IMR-90 (cell line): ENCODE measurements at regions not wholly inside any gene's neighbourhood (a gene's known extent, or its start where the extent isn't known, plus 50 kb on each side); places are given as distances from the start of the nearest gene placed in this dataset.

Experiments
- ATAC-seq: fragments of 200-7000 bp; cut with Tn5 transposase; 2 replicates; pipeline ENCODE4 v1.9.1; 2020; ENCODE audit warnings: low read depth, mild to moderate bottlenecking, moderate library complexity
- BruUV-seq: library from RNA; stranded (reverse); fragments of 400-500 nt; replicated peaks from 2 replicates; lab custom pipeline; 2021; lab: Mats Ljungman, UMichigan
- CTCF ChIA-PET: fragments of 300-600 bp; formaldehyde crosslinking; extraction: SDS; loops from one replicate; lab custom pipeline; 2021; ENCODE audit warnings: antibody characterized with exemption; lab: Yijun Ruan, JAX
- POLR2A ChIA-PET: fragments of 300-600 bp; sonication (Branson Sonifier 250); formaldehyde crosslinking; loops from one replicate; lab custom pipeline; 2022; ENCODE audit warnings: antibody characterized with exemption; ENCODE audit not compliant: unreplicated experiment; lab: Charles Lee
- DNase-seq: peaks from one replicate; pipeline ENCODE4 v3.0.0; 2013
- H2AFZ ChIP-seq: replicated peaks from 2 replicates; pipeline ENCODE3; 2013; ENCODE audit warnings: low read length, mild to moderate bottlenecking; ENCODE audit not compliant: poor library complexity
- H2AK5ac ChIP-seq: 2 replicates; pipeline ENCODE4 v1.6.1; 2013; ENCODE audit warnings: low read depth, low read length, inconsistent platforms
- H2AK9ac ChIP-seq: replicated peaks from 2 replicates; pipeline ENCODE3; 2013; ENCODE audit warnings: mild to moderate bottlenecking, low read depth, low read length, moderate library complexity; ENCODE audit not compliant: poor library complexity
- H2BK120ac ChIP-seq: 2 replicates; pipeline ENCODE4 v1.6.1; 2013; ENCODE audit warnings: low read depth, low read length, inconsistent platforms
- H2BK15ac ChIP-seq: 3 replicates; pipeline ENCODE4 v1.6.1; 2013; ENCODE audit warnings: low read depth, low read length, inconsistent platforms
- H2BK20ac ChIP-seq: 2 replicates; pipeline ENCODE4 v1.6.1; 2013; ENCODE audit warnings: low read depth, mild to moderate bottlenecking, inconsistent platforms, low read length, moderate library complexity
- H2BK5ac ChIP-seq: 2 replicates; pipeline ENCODE4 v1.6.1; 2013; ENCODE audit warnings: mild to moderate bottlenecking, low read depth, low read length, inconsistent platforms; ENCODE audit not compliant: poor library complexity, severe bottlenecking
- H3K14ac ChIP-seq: replicated peaks from 2 replicates; pipeline ENCODE4 v1.6.1; 2013; ENCODE audit warnings: low read depth, low read length, inconsistent platforms
- H3K18ac ChIP-seq: 2 replicates; pipeline ENCODE4 v1.6.1; 2013; ENCODE audit warnings: low read depth, low read length, control low read depth
- H3K23ac ChIP-seq: 2 replicates; pipeline ENCODE4 v1.6.1; 2013; ENCODE audit warnings: low read depth, low read length, inconsistent platforms
- H3K27ac ChIP-seq: 2 replicates; pipeline ENCODE4 v1.5.1; 2013; ENCODE audit warnings: mild to moderate bottlenecking, control low read depth, low read length; ENCODE audit not compliant: insufficient read depth
- H3K27me3 ChIP-seq: 2 replicates; pipeline ENCODE4 v1.6.1; 2013; ENCODE audit warnings: low read length; ENCODE audit not compliant: control insufficient read depth, insufficient read depth
- H3K36me3 ChIP-seq: 2 replicates; pipeline ENCODE4 v1.6.1; 2013; ENCODE audit warnings: low read length, mixed read lengths; ENCODE audit not compliant: control insufficient read depth, insufficient read depth
- H3K4ac ChIP-seq: 2 replicates; pipeline ENCODE4 v1.6.1; 2013; ENCODE audit warnings: low read depth, low read length, inconsistent platforms
- H3K4me1 ChIP-seq: 2 replicates; pipeline ENCODE4 v1.6.1; 2013; ENCODE audit warnings: low read length, mixed read lengths; ENCODE audit not compliant: control insufficient read depth, insufficient read depth
- H3K4me2 ChIP-seq: 2 replicates; pipeline ENCODE4 v1.6.1; 2013; ENCODE audit warnings: low read depth, mild to moderate bottlenecking, control low read depth, low read length, moderate library complexity
- H3K4me3 ChIP-seq: 2 replicates; pipeline ENCODE4 v1.5.1; 2013; ENCODE audit warnings: low read depth, mild to moderate bottlenecking, control low read depth, low read length, moderate library complexity; ENCODE audit not compliant: insufficient read depth
- H3K56ac ChIP-seq: 2 replicates; pipeline ENCODE4 v1.6.1; 2013; ENCODE audit warnings: low read length, inconsistent platforms; ENCODE audit not compliant: insufficient read depth; ENCODE audit errors: extremely low read depth
- H3K79me1 ChIP-seq, 2 experiments: 2 replicates each; pipeline ENCODE4 v1.6.1; 2013; ENCODE audit warnings: low read length in 2 of 2, inconsistent platforms in 1 of 2, low read depth in 1 of 2
- H3K9ac ChIP-seq: 2 replicates; pipeline ENCODE4 v1.6.1; 2013; ENCODE audit warnings: low read depth, low read length, control low read depth
- H3K9me1 ChIP-seq: 2 replicates; pipeline ENCODE4 v1.6.1; 2013; ENCODE audit warnings: low read length, inconsistent platforms; ENCODE audit not compliant: insufficient read depth
- H3K9me3 ChIP-seq: 2 replicates; pipeline ENCODE4 v1.6.1; 2013; ENCODE audit warnings: low read length; ENCODE audit not compliant: control insufficient read depth, insufficient read depth
- H4K20me1 ChIP-seq: 2 replicates; pipeline ENCODE4 v1.6.1; 2013; ENCODE audit warnings: low read length, inconsistent platforms; ENCODE audit not compliant: insufficient read depth
- H4K5ac ChIP-seq: 2 replicates; pipeline ENCODE4 v1.6.1; 2013; ENCODE audit warnings: mild to moderate bottlenecking, low read depth, low read length, control low read depth
- H4K8ac ChIP-seq, 2 experiments: 2 replicates each; pipeline ENCODE4 v1.6.1; 2013; ENCODE audit warnings: low read depth in 2 of 2, low read length in 2 of 2, control low read depth in 1 of 2, inconsistent platforms in 1 of 2
- H4K91ac ChIP-seq: 2 replicates; pipeline ENCODE4 v1.6.1; 2013; ENCODE audit warnings: low read depth, low read length, inconsistent platforms; ENCODE audit not compliant: insufficient read depth
- BHLHE40 ChIP-seq: fragments of 150-350 bp; IDR thresholded peaks from 2 replicates; pipeline ENCODE4 v1.6.1; 2016; ENCODE audit warnings: mild to moderate bottlenecking, low read depth, low read length
- ELK1 ChIP-seq: fragments of 150-350 bp; IDR thresholded peaks from 2 replicates; pipeline ENCODE4 v1.6.1; 2016; ENCODE audit warnings: low read depth, mild to moderate bottlenecking, low read length, moderate library complexity, borderline replicate concordance
- MAFK ChIP-seq: IDR thresholded peaks from 2 replicates; pipeline ENCODE4 v1.6.1; 2012; ENCODE audit warnings: low read depth, low read length, improper control_type of control experiment
- MAZ ChIP-seq: IDR thresholded peaks from 2 replicates; pipeline ENCODE4 v1.6.1; 2012; ENCODE audit warnings: low read depth, mild to moderate bottlenecking, low read length, improper control_type of control experiment, moderate library complexity, borderline replicate concordance
- MXI1 ChIP-seq: IDR thresholded peaks from 2 replicates; pipeline ENCODE4 v1.6.1; 2012; ENCODE audit warnings: low read depth, mild to moderate bottlenecking, low read length, moderate library complexity, borderline replicate concordance
- POLR2A ChIP-seq: IDR thresholded peaks from 2 replicates; pipeline ENCODE4 v1.6.1; 2012; ENCODE audit warnings: mild to moderate bottlenecking, low read depth, low read length
- dilution Hi-C: fragments of 300-500 bp; cut with HindIII; formaldehyde crosslinking; loops from one replicate; pipeline ENCODE4 v1.14.3; 2018; ENCODE audit warnings: low sequenced_read_pairs; ENCODE audit not compliant: unreplicated experiment
- in situ Hi-C: fragments of 300-500 bp; cut with MboI; formaldehyde crosslinking; loops from 3 replicates; pipeline ENCODE4 v1.14.3; 2019; ENCODE audit warnings: low sequenced_read_pairs, inconsistent platforms, mixed read lengths
- intact Hi-C: fragments of 100-400 bp; cut with micrococcal nuclease; formaldehyde crosslinking; loops from 2 replicates; pipeline ENCODE4 v1.10.0; 2022

GRCh38 chr2:152234277-152234676 lies 58.7 kb upstream of the STAM2 start:
- no peak overlapping the region for H3K18ac ChIP-seq
- no peak overlapping the region for H2BK120ac ChIP-seq
- no peak overlapping the region for H3K9ac ChIP-seq
- H3K4me2 ChIP-seq: no peak overlapping the region
- H4K8ac ChIP-seq: no peak overlapping the region
- no peak overlapping the region for H2BK15ac ChIP-seq
- no peak overlapping the region for H2BK5ac ChIP-seq
- ATAC-seq: no peak
- H3K36me3 ChIP-seq: no peaks in the 10 kb centered on the region
- H3K23ac ChIP-seq: no peak overlapping the region
- BruUV-seq: no TSS peak
- intact Hi-C loops (no loop called here), dilution Hi-C loops (no loop called here), in situ Hi-C loops (no loop called here)
- no peak overlapping the region for H2AK9ac ChIP-seq
- POLR2A ChIA-PET: no interaction called here
- no peak for TF ChIP-seq BHLHE40
- TF ChIP-seq MAFK: no peak
- TF ChIP-seq ELK1: no peak
- TF ChIP-seq POLR2A: no peak
- TF ChIP-seq MXI1: no peak
- TF ChIP-seq MAZ: no peak
- no peak overlapping the region for H2BK20ac ChIP-seq
- DNase-seq: no peak
- no peak overlapping the region for H2AFZ ChIP-seq
- no peak overlapping the region for H4K5ac ChIP-seq
- no peak overlapping the region for H4K91ac ChIP-seq
- H4K20me1 ChIP-seq: no peaks in the 10 kb centered on the region
- no peak overlapping the region for H3K14ac ChIP-seq
- no peaks in the 10 kb centered on the region for H3K4me1 ChIP-seq
- H3K79me1 ChIP-seq: no peaks in the 10 kb centered on the region
- no peak overlapping the region for H3K4ac ChIP-seq
- no peaks in the 10 kb centered on the region for H3K27me3 ChIP-seq
- CTCF ChIA-PET: no interaction called here
- no peak overlapping the region for H2AK5ac ChIP-seq
- no peak overlapping the region for H3K4me3 ChIP-seq
- no peaks in the 10 kb centered on the region for H3K9me3 ChIP-seq
- no peak overlapping the region for H3K56ac ChIP-seq
- 0 out of 2 replicates have a peak, but pooled peaks cover 1% of the 10 kb centered on the region for H3K9me1 ChIP-seq
- no peak overlapping the region for H3K27ac ChIP-seq
